ENCODE measurements at regions not wholly inside any gene's neighbourhood (a gene's known extent, or its start where the extent isn't known, plus 50 kb on each side); places are given as distances from the start of the nearest gene placed in this dataset.
"Not testable (repeated sequence)": the region's sequence is repeated elsewhere in the genome, so short reads cannot be mapped to it uniquely, and the experiment has no call there.

GRCh38 chr13:81048026-81048461 is 707.1 kb upstream of the SPRY2 start:
- Histone ChIP-seq H3K9me3 (ENCODE audit: control insufficient read depth in 2 of 2, low read length in 2 of 2) (peaks cover 0 to 2% of the 10 kb centered on the region in 2 donors), H3K9ac (ENCODE audit: low read length in 2 of 2) (no peak overlapping the region), H3K4me3 (ENCODE audit: low read length in 2 of 2) (no peak overlapping the region), H3K4me1 (ENCODE audit: control insufficient read depth, insufficient read depth, low read length) (no peaks in the 10 kb centered on the region), H3K36me3 (ENCODE audit: control insufficient read depth in 2 of 2, insufficient read depth in 2 of 2, low read length in 2 of 2) (no peaks in the 10 kb centered on the region), H3K27ac (ENCODE audit: low read length) (no peak overlapping the region), H3K27me3 (ENCODE audit: control insufficient read depth in 1 of 2, insufficient read depth in 2 of 2, low read length in 2 of 2) (no peaks in the 10 kb centered on the region)

DNA sequence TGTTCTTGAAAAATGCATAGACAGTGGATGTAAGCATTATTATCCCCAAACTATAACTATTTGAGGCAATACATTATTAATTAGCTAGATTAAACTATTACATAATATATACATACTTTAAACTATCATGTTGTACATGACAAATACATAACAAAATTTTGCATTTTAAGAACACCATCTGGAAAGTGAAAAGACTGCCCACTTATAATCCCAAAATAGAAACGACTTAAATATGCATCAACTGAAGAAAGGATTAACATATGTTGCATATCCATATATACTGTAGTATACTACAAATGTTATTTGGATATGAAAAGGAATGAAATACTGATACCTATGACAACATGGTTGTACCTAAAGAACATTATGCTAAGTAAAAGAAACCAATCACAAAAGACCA is 700.8 kb upstream of the SPRY2 start:
- Histone ChIP-seq H3K9ac (ENCODE audit: low read length in 2 of 2) (no peak overlapping the region), H3K4me1 (ENCODE audit: control insufficient read depth, insufficient read depth, low read length) (no peaks in the 10 kb centered on the region), H3K36me3 (ENCODE audit: control insufficient read depth in 2 of 2, insufficient read depth in 2 of 2, low read length in 2 of 2) (no peaks in the 10 kb centered on the region), H3K27ac (ENCODE audit: low read length) (no peak overlapping the region), H3K27me3 (ENCODE audit: control insufficient read depth in 1 of 2, insufficient read depth in 2 of 2, low read length in 2 of 2) (no peaks in the 10 kb centered on the region), H3K4me3 (ENCODE audit: low read length in 2 of 2) (no peak overlapping the region), H3K9me3 (ENCODE audit: control insufficient read depth in 2 of 2, low read length in 2 of 2) (no peaks in the 10 kb centered on the region)

DNA sequence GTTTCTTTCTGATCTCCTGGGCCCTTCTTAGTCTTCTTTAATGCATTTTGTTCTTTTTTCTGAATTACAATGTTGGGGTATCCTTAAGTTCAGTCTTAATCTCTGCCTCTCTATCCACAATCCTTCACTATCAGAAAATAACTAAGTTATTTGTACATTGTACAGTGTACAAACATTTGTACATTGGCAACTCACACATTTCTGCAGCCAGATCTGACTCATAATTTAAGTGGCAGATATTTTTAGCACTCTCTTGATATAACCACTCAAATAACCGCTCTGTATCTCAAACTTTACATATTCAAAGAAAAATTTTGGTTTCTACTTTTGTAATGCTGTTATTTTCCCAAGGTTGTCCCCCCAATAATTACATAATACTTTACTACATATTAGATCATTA is 691.1 kb upstream of the SPRY2 start:
- H3K27ac ChIP-seq (ENCODE audit: low read length) = no peak overlapping the region
- H3K9me3 ChIP-seq (ENCODE audit: control insufficient read depth in 2 of 2, low read length in 2 of 2) = no peaks in the 10 kb centered on the region
- H3K36me3 ChIP-seq (ENCODE audit: control insufficient read depth in 2 of 2, insufficient read depth in 2 of 2, low read length in 2 of 2) = no peaks in the 10 kb centered on the region
- H3K9ac ChIP-seq (ENCODE audit: low read length in 2 of 2) = no peak overlapping the region
- no peaks in the 10 kb centered on the region for H3K4me1 ChIP-seq (ENCODE audit: control insufficient read depth, insufficient read depth, low read length)
- no peaks in the 10 kb centered on the region for H3K27me3 ChIP-seq (ENCODE audit: control insufficient read depth in 1 of 2, insufficient read depth in 2 of 2, low read length in 2 of 2)
- no peak overlapping the region for H3K4me3 ChIP-seq (ENCODE audit: low read length in 2 of 2)

- Histone ChIP-seq H3K4me1 (ENCODE audit: control insufficient read depth, insufficient read depth, low read length) (no peaks in the 10 kb centered on the region), H3K27me3 (ENCODE audit: control insufficient read depth in 1 of 2, insufficient read depth in 2 of 2, low read length in 2 of 2) (no peaks in the 10 kb centered on the region), H3K9me3 (ENCODE audit: control insufficient read depth in 2 of 2, low read length in 2 of 2) (no peaks in the 10 kb centered on the region), H3K27ac (ENCODE audit: low read length) (no peak overlapping the region), H3K4me3 (ENCODE audit: low read length in 2 of 2) (no peak overlapping the region), H3K9ac (ENCODE audit: low read length in 2 of 2) (no peak overlapping the region), H3K36me3 (ENCODE audit: control insufficient read depth in 2 of 2, insufficient read depth in 2 of 2, low read length in 2 of 2) (no peaks in the 10 kb centered on the region)
These were observed 684.2 kb upstream of the SPRY2 start for GRCh38 chr13:81025091-81025490.

DNA sequence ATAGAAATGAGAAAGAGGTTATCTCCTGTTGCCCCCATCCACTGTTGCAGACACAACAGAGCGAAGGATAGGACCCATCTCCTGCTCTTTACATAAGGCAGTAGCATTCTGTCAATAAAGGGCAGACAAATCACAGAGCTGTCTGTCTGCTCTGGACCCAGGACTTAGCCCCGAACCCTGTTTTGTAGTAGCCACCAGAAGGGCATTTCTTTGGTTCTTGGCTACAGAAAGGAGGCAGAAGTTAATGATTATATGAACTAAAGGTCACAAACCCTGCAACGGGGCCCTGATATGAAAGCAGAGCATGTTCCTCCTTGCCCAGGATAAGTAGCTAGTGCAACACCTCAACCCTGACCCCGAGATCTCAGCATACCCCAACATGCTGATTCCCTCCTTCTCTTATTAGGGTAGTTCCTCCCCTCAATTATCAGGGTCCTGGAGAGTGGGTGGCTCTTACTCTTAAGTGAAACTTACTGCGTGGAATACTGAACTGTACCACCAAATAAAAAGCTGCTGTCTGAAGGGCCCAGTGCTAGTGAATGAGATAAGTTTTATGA is 680.4 kb upstream of the SPRY2 start:
- H3K27ac ChIP-seq (ENCODE audit: low read length) = no peak overlapping the region
- no peaks in the 10 kb centered on the region for H3K9me3 ChIP-seq (ENCODE audit: control insufficient read depth in 2 of 2, low read length in 2 of 2)
- no peaks in the 10 kb centered on the region for H3K4me1 ChIP-seq (ENCODE audit: control insufficient read depth, insufficient read depth, low read length)
- H3K9ac ChIP-seq (ENCODE audit: low read length in 2 of 2) = no peak overlapping the region
- no peaks in the 10 kb centered on the region for H3K27me3 ChIP-seq (ENCODE audit: control insufficient read depth in 1 of 2, insufficient read depth in 2 of 2, low read length in 2 of 2)
- no peak overlapping the region for H3K4me3 ChIP-seq (ENCODE audit: low read length in 2 of 2)
- H3K36me3 ChIP-seq (ENCODE audit: control insufficient read depth in 2 of 2, insufficient read depth in 2 of 2, low read length in 2 of 2) = no peaks in the 10 kb centered on the region

GRCh38 chr13:81020010-81020409 is 679.1 kb upstream of the SPRY2 start:
- Histone ChIP-seq H3K9me3 (ENCODE audit: control insufficient read depth in 2 of 2, low read length in 2 of 2) (no peaks in the 10 kb centered on the region), H3K9ac (ENCODE audit: low read length in 2 of 2) (no peak overlapping the region), H3K4me1 (ENCODE audit: control insufficient read depth, insufficient read depth, low read length) (no peaks in the 10 kb centered on the region), H3K4me3 (ENCODE audit: low read length in 2 of 2) (no peak overlapping the region), H3K27me3 (ENCODE audit: control insufficient read depth in 1 of 2, insufficient read depth in 2 of 2, low read length in 2 of 2) (no peaks in the 10 kb centered on the region), H3K27ac (ENCODE audit: low read length) (no peak overlapping the region), H3K36me3 (ENCODE audit: control insufficient read depth in 2 of 2, insufficient read depth in 2 of 2, low read length in 2 of 2) (no peaks in the 10 kb centered on the region)

DNA sequence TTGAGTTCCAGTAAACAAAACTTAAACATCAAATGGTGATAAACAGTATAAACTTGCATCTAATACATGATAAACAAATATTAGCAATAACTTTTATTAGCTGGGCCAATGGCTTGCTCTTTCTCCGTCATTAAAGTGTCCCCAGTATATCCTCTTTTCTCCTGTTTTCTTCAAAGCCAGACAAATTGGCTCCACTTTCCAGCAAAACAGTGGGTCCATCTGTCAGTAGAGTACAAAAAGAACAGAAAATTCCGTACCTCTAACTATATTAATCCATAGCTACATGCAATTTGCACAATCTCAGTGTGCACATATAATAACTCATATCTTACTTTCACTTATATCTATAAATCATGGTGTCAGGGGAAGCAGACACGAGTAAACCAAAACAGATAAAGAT is 678.0 kb upstream of the SPRY2 start:
- Histone ChIP-seq H3K9me3 (ENCODE audit: control insufficient read depth in 2 of 2, low read length in 2 of 2) (no peaks in the 10 kb centered on the region), H3K9ac (ENCODE audit: low read length in 2 of 2) (no peak overlapping the region), H3K27ac (ENCODE audit: low read length) (no peak overlapping the region)

GRCh38 chr13:81017513-81018152 is 676.7 kb upstream of the SPRY2 start:
- H3K4me3 ChIP-seq (ENCODE audit: low read length in 2 of 2) = no peak overlapping the region

More for the DNA sequence above, 678.0 kb upstream of the SPRY2 start:
- H3K36me3 ChIP-seq (ENCODE audit: control insufficient read depth in 2 of 2, insufficient read depth in 2 of 2, low read length in 2 of 2) = no peaks in the 10 kb centered on the region
- H3K4me3 ChIP-seq (ENCODE audit: low read length in 2 of 2) = no peak overlapping the region
- H3K27me3 ChIP-seq (ENCODE audit: control insufficient read depth in 1 of 2, insufficient read depth in 2 of 2, low read length in 2 of 2) = no peaks in the 10 kb centered on the region
- H3K4me1 ChIP-seq (ENCODE audit: control insufficient read depth, insufficient read depth, low read length) = no peaks in the 10 kb centered on the region

GRCh38 chr13:81012031-81012430 is 671.1 kb upstream of the SPRY2 start:
- Histone ChIP-seq H3K27ac (ENCODE audit: low read length) (no peak overlapping the region), H3K9ac (ENCODE audit: low read length in 2 of 2) (no peak overlapping the region), H3K9me3 (ENCODE audit: control insufficient read depth in 2 of 2, low read length in 2 of 2) (peaks cover 0 to 4% of the 10 kb centered on the region in 2 donors), H3K27me3 (ENCODE audit: control insufficient read depth in 1 of 2, insufficient read depth in 2 of 2, low read length in 2 of 2) (no peaks in the 10 kb centered on the region), H3K36me3 (ENCODE audit: control insufficient read depth in 2 of 2, insufficient read depth in 2 of 2, low read length in 2 of 2) (no peaks in the 10 kb centered on the region), H3K4me1 (ENCODE audit: control insufficient read depth, insufficient read depth, low read length) (no peaks in the 10 kb centered on the region), H3K4me3 (ENCODE audit: low read length in 2 of 2) (no peak overlapping the region)

More at GRCh38 chr13:81017513-81018152, 676.7 kb upstream of the SPRY2 start:
- no peak overlapping the region for H3K27ac ChIP-seq (ENCODE audit: low read length)
- H3K9me3 ChIP-seq (ENCODE audit: control insufficient read depth in 2 of 2, low read length in 2 of 2) = no peaks in the 10 kb centered on the region
- no peak overlapping the region for H3K9ac ChIP-seq (ENCODE audit: low read length in 2 of 2)
- no peaks in the 10 kb centered on the region for H3K36me3 ChIP-seq (ENCODE audit: control insufficient read depth in 2 of 2, insufficient read depth in 2 of 2, low read length in 2 of 2)
- H3K4me1 ChIP-seq (ENCODE audit: control insufficient read depth, insufficient read depth, low read length) = no peaks in the 10 kb centered on the region
- no peaks in the 10 kb centered on the region for H3K27me3 ChIP-seq (ENCODE audit: control insufficient read depth in 1 of 2, insufficient read depth in 2 of 2, low read length in 2 of 2)

- H3K27me3 ChIP-seq (ENCODE audit: control insufficient read depth in 1 of 2, insufficient read depth in 2 of 2, low read length in 2 of 2) = no peaks in the 10 kb centered on the region
- H3K9ac ChIP-seq (ENCODE audit: low read length in 2 of 2) = no peak overlapping the region
- no peak overlapping the region for H3K4me3 ChIP-seq (ENCODE audit: low read length in 2 of 2)
- no peak overlapping the region for H3K27ac ChIP-seq (ENCODE audit: low read length)
- no peaks in the 10 kb centered on the region for H3K4me1 ChIP-seq (ENCODE audit: control insufficient read depth, insufficient read depth, low read length)
- peaks cover 0 to 19% of the 10 kb centered on the region in 2 donors for H3K9me3 ChIP-seq (ENCODE audit: control insufficient read depth in 2 of 2, low read length in 2 of 2)
- H3K36me3 ChIP-seq (ENCODE audit: control insufficient read depth in 2 of 2, insufficient read depth in 2 of 2, low read length in 2 of 2) = no peaks in the 10 kb centered on the region
These were observed 661.0 kb upstream of the SPRY2 start for GRCh38 chr13:81001828-81002385.

DNA sequence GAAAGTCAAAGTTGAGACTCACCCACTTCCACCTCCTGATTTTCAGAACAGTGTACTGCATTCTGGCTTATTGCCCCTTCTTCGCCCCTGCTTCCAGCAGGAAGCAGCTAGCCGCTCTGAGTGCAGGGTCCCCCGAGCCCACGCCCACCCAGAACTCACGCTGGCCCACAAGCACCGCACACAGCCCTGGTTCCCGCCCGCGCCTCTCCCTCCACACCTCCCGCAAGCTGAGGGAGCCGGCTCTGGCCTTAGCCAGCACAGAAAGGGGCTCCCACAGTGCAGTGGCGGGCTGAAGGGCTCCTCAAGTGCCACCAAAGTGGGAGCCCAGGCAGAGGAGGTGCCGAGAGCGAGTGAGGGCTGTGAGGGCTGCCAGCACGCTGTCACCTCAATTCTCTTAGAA is 657.7 kb upstream of the SPRY2 start:
- H3K27me3 ChIP-seq (ENCODE audit: control insufficient read depth in 1 of 2, insufficient read depth in 2 of 2, low read length in 2 of 2); H3K9ac ChIP-seq (ENCODE audit: low read length in 2 of 2); H3K4me1 ChIP-seq (ENCODE audit: control insufficient read depth, insufficient read depth, low read length); H3K36me3 ChIP-seq (ENCODE audit: control insufficient read depth in 2 of 2, insufficient read depth in 2 of 2, low read length in 2 of 2); H3K4me3 ChIP-seq (ENCODE audit: low read length in 2 of 2); H3K27ac ChIP-seq (ENCODE audit: low read length): not testable (repeated sequence)
- H3K9me3 ChIP-seq (ENCODE audit: control insufficient read depth in 2 of 2, low read length in 2 of 2) = peaks cover 0 to 19% of the 10 kb centered on the region in 2 donors

Data from stomach smooth muscle (tissue), 2 donors.